ENCODE measurements at regions not wholly inside any gene's neighbourhood (a gene's known extent, or its start where the extent isn't known, plus 50 kb on each side); places are given as distances from the start of the nearest gene placed in this dataset.

DNA sequence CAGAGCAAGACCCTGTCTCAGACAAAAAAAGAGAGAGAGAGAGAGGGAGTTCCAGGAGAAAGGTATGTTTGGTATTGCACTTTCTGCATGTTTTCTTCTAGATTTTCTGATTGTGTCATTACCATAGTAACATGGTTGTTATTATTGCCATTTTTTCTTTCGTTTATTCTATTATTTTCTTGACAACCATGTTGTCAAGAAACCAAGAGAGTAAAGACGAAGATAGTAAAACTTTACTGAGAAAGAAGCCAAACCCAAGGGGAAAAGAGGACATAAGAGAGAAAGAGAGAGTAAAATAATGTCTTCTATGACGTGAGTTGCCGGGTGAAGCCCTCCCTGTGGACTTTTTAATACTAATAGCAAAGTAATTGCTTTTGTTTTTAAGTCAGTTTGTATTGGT is 1186.0 kb upstream of the SEL1L start:
- TF ChIP-seq, protein P1, sequence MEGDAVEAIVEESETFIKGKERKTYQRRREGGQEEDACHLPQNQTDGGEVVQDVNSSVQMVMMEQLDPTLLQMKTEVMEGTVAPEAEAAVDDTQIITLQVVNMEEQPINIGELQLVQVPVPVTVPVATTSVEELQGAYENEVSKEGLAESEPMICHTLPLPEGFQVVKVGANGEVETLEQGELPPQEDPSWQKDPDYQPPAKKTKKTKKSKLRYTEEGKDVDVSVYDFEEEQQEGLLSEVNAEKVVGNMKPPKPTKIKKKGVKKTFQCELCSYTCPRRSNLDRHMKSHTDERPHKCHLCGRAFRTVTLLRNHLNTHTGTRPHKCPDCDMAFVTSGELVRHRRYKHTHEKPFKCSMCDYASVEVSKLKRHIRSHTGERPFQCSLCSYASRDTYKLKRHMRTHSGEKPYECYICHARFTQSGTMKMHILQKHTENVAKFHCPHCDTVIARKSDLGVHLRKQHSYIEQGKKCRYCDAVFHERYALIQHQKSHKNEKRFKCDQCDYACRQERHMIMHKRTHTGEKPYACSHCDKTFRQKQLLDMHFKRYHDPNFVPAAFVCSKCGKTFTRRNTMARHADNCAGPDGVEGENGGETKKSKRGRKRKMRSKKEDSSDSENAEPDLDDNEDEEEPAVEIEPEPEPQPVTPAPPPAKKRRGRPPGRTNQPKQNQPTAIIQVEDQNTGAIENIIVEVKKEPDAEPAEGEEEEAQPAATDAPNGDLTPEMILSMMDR (IDR thresholded peaks at IDR 0.05) = no peak
- TF ChIP-seq KDM5A (IDR thresholded peaks at IDR 0.05) = no peak
- TF ChIP-seq, protein P2, sequence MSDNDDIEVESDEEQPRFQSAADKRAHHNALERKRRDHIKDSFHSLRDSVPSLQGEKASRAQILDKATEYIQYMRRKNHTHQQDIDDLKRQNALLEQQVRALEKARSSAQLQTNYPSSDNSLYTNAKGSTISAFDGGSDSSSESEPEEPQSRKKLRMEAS (IDR thresholded peaks at IDR 0.05) = no peak
